ENCODE measurements at regions not wholly inside any gene's neighbourhood (a gene's known extent, or its start where the extent isn't known, plus 50 kb on each side); places are given as distances from the start of the nearest gene placed in this dataset.

DNA sequence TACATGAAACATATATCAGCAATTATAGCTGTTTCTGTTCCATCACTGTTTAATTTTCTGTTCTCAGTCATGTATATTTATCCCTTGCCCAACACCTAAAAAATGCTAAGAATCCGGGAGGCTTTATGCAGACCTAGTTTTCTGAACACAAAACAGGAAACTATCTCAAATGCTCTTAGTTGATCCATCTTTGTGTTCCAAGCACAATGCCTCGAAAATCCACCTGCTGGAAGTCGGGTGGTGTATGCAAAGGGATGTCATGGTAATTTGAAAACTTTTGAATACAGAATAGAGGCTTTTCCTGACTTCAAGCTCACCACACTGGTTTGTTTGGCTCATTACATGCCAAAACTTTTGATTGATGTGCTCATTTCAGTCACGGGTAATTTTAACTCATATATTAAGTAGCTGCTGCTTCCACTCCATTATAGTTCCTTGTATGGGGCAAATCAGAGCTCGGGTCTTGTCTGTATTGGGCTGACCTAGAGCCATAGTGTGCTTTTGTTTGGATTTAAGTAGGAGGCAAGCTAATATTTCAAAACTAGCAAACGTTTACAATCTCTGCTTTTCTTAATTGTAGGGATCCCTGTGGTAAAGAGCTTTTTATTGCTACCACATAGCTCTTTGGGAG lies 646.5 kb upstream of the EPHA7 start:
- Histone ChIP-seq H3K9me3 (ENCODE audit: control insufficient read depth, insufficient read depth, low read length) (no peaks in the 10 kb centered on the region), H3K4me1 (ENCODE audit: control insufficient read depth, insufficient read depth, low read length) (no peaks in the 10 kb centered on the region), H3K4me3 (ENCODE audit: low read length) (no peak overlapping the region), H3K27ac (ENCODE audit: low read length) (no peak overlapping the region), H3K27me3 (ENCODE audit: control insufficient read depth, insufficient read depth, low read length) (no peaks in the 10 kb centered on the region), H3K36me3 (ENCODE audit: control insufficient read depth, insufficient read depth, low read length) (no peaks in the 10 kb centered on the region)
- no peak for DNase-seq (ENCODE audit: low read depth, low spot score)
- no CpG with 5 or more reads among the region's 6 CpGs for WGBS (ENCODE audit: insufficient coverage, insufficient read length)

DNA sequence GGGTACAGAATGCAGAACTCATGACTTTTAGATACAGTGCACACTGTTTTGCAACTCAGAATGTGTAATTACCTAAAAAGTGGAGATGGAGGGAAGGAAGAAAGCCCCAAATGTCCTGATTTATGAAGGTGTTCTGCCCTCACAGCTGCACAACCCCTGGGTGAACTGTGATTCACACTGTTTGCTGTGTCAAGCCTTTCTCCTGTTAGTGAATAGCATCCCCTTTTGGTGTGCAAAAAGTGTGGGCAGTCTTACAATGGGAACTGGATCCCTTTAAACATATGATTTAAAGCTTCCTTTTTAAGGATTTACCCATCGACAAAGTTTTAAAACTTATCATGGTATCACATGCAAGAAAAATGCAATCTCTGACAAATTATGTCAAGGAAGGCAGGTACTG lies 633.4 kb upstream of the EPHA7 start:
- Histone ChIP-seq H3K36me3 (ENCODE audit: control insufficient read depth, insufficient read depth, low read length) (no peaks in the 10 kb centered on the region), H3K27me3 (ENCODE audit: control insufficient read depth, insufficient read depth, low read length) (no peaks in the 10 kb centered on the region), H3K4me1 (ENCODE audit: control insufficient read depth, insufficient read depth, low read length) (no peaks in the 10 kb centered on the region; the same call in 1 of the 2 replicates), H3K4me3 (ENCODE audit: low read length) (no peak overlapping the region), H3K27ac (ENCODE audit: low read length) (no peak overlapping the region), H3K9me3 (ENCODE audit: control insufficient read depth, insufficient read depth, low read length) (no peaks in the 10 kb centered on the region)
- WGBS (ENCODE audit: insufficient coverage, insufficient read length): no CpG with 5 or more reads among the region's 1 CpG
- DNase-seq (ENCODE audit: low read depth, low spot score): no peak

DNA sequence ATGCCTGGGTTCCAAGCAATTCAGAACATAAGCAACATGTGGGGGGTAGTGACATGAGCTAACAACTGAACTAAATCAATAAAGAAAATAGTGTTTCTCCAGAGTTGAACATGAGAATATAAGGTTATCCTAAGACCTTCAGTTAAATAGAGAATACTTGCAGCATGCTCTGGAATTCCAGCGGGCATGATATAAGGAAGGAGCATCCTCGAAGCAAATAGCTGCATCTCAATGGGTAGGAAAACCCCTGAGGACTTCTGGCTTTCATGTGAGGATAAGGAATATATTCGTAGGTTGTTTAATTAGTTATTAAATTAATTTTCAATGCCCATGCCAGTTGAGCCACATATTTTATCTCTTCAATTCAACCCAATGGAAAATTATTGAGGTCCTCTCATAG lies 631.2 kb upstream of the EPHA7 start:
- Histone ChIP-seq H3K4me1 (ENCODE audit: control insufficient read depth, insufficient read depth, low read length) (no peaks in the 10 kb centered on the region; the same call in 1 of the 2 replicates), H3K27ac (ENCODE audit: low read length) (no peak overlapping the region), H3K36me3 (ENCODE audit: control insufficient read depth, insufficient read depth, low read length) (no peaks in the 10 kb centered on the region), H3K4me3 (ENCODE audit: low read length) (no peak overlapping the region), H3K27me3 (ENCODE audit: control insufficient read depth, insufficient read depth, low read length) (no peaks in the 10 kb centered on the region), H3K9me3 (ENCODE audit: control insufficient read depth, insufficient read depth, low read length) (no peaks in the 10 kb centered on the region)
- no CpG with 5 or more reads among the region's 3 CpGs for WGBS (ENCODE audit: insufficient coverage, insufficient read length)
- DNase-seq (ENCODE audit: low read depth, low spot score): no peak

DNA sequence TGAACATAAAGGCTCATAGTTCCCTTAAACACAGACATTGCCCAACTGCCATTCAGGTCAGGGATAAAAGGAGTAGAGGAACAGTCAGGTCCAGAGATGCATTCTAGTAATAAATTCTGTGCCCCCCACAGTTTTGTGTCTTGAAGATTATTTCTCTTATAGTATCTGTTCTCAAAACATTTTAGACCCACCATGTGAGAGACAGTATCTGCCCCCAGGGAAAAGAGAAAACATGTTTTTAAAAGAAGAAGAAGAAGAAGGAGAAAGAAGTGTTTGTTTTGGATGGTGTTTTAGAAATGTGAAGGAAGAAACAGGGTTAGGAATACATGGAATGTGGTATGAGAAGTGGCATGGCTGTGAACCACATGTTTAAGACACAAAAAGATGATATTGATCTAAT lies 629.6 kb upstream of the EPHA7 start:
- no peaks in the 10 kb centered on the region for H3K36me3 ChIP-seq (ENCODE audit: control insufficient read depth, insufficient read depth, low read length)
- no peaks in the 10 kb centered on the region; the same call in 1 of the 2 replicates for H3K4me1 ChIP-seq (ENCODE audit: control insufficient read depth, insufficient read depth, low read length)
- no peak overlapping the region for H3K4me3 ChIP-seq (ENCODE audit: low read length)
- H3K27ac ChIP-seq (ENCODE audit: low read length): no peak overlapping the region
- H3K9me3 ChIP-seq (ENCODE audit: control insufficient read depth, insufficient read depth, low read length): no peaks in the 10 kb centered on the region
- DNase-seq (ENCODE audit: low read depth, low spot score): no peak
- no peaks in the 10 kb centered on the region for H3K27me3 ChIP-seq (ENCODE audit: control insufficient read depth, insufficient read depth, low read length)

DNA sequence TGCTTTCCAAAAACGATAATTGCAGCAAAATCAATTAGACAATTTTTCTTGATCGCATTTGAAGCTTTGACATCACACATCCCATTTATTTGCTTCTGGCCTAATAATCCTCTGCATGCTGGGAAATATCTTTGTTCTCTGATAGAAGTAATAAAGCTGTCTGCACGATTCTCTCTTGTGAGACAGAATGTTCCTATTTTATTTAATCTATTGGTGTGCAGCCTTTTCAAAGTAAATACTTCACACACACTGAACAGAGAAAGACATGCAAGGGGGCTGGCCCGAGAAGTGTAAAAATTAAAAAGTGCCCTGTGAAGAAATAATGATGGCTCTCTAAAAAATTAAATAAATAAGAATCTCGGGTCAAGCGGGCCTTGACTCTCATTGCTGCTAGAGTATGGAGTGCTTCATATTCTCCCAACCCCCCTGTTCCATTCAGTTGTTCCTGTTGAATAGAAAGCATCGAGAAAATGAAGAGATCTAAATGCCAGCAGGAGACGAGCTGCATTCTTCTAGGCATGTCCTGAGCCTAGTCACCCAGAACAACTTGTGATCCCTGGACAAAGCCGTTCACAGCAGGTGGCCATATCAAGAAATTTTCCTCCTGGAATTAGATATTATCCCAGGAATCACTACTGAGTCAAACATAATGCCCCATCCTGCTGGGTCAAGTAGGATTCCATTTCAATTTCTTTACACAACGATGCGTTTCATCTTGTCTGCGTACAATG lies 625.9 kb upstream of the EPHA7 start:
- H3K9me3 ChIP-seq (ENCODE audit: control insufficient read depth, insufficient read depth, low read length): no peaks in the 10 kb centered on the region
- no peak for DNase-seq (ENCODE audit: low read depth, low spot score)
- H3K27me3 ChIP-seq (ENCODE audit: control insufficient read depth, insufficient read depth, low read length): no peaks in the 10 kb centered on the region
- H3K4me1 ChIP-seq (ENCODE audit: control insufficient read depth, insufficient read depth, low read length): no peaks in the 10 kb centered on the region; the same call in 1 of the 2 replicates
- no CpG with 5 or more reads among the region's 12 CpGs for WGBS (ENCODE audit: insufficient coverage, insufficient read length)
- H3K27ac ChIP-seq (ENCODE audit: low read length): no peak overlapping the region
- no peaks in the 10 kb centered on the region for H3K36me3 ChIP-seq (ENCODE audit: control insufficient read depth, insufficient read depth, low read length)
- H3K4me3 ChIP-seq (ENCODE audit: low read length): no peak overlapping the region

DNA sequence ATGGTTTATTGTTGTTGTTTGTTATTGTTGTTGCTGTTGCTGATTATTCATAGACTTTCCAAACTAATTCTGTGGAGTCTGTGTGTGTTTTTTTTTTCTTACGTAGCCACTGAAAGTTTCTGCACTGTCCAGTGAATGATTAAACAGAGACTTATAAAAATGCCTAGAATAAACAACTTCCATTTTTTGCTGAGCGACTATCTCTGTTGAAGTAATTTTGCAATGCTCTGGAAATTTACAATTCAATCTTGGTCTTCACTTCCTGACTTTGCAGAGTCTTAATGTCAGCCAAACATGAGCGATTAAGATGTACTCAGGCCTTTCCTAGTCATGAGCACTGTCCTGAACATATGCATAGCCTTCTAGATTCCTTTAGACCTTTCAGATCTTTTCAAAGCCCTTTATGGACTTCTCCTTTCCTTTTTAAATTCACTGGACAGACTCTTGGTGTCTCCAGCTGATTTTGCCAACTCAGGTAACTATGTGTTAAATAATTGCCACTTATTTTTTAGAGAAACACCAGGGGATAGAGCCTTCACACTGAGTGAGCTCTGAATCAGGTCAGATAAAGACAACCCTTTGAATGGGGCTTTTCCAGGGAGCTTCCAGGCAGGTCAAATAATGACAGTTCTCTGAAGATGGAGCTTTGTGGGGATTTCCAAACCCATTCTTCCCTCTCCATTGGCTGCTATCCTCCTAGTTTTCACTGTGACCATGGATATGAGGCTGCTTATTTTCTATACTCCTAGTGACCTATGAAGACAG lies 622.8 kb upstream of the EPHA7 start:
- Histone ChIP-seq H3K27ac (ENCODE audit: low read length) (no peak overlapping the region), H3K27me3 (ENCODE audit: control insufficient read depth, insufficient read depth, low read length) (no peaks in the 10 kb centered on the region), H3K4me3 (ENCODE audit: low read length) (no peak overlapping the region), H3K36me3 (ENCODE audit: control insufficient read depth, insufficient read depth, low read length) (no peaks in the 10 kb centered on the region), H3K4me1 (ENCODE audit: control insufficient read depth, insufficient read depth, low read length) (no peaks in the 10 kb centered on the region; the same call in 1 of the 2 replicates), H3K9me3 (ENCODE audit: control insufficient read depth, insufficient read depth, low read length) (no peaks in the 10 kb centered on the region)
- no peak for DNase-seq (ENCODE audit: low read depth, low spot score)
- WGBS (ENCODE audit: insufficient coverage, insufficient read length): no CpG with 5 or more reads among the region's 3 CpGs

DNA sequence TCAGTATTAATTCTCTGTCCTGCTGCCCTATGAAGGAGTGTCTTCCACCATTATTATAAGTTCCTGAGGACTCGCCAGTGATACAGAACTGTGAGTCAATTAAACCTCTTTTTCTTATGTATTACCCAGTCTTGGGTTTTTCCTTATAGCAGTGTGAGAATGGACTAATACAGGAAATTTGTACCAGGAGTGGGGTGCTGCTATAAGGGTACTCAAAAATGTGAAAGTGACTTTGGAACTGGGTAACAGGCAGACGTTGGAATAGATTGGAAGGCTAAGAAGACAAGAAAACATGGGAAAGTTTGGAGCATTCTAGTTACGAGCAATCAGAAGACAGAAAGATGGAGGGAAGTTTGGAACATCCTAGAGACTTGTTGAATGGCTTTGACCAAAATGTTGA lies 616.7 kb upstream of the EPHA7 start:
- Histone ChIP-seq H3K27ac (ENCODE audit: low read length) (no peak overlapping the region), H3K4me1 (ENCODE audit: control insufficient read depth, insufficient read depth, low read length) (no peaks in the 10 kb centered on the region), H3K27me3 (ENCODE audit: control insufficient read depth, insufficient read depth, low read length) (no peaks in the 10 kb centered on the region), H3K36me3 (ENCODE audit: control insufficient read depth, insufficient read depth, low read length) (no peaks in the 10 kb centered on the region), H3K4me3 (ENCODE audit: low read length) (no peak overlapping the region), H3K9me3 (ENCODE audit: control insufficient read depth, insufficient read depth, low read length) (peaks cover 2% of the 10 kb centered on the region; the same call in 1 of the 2 replicates)
- no CpG with 5 or more reads among the region's 3 CpGs for WGBS (ENCODE audit: insufficient coverage, insufficient read length)
- no peak for DNase-seq (ENCODE audit: low read depth, low spot score)

DNA sequence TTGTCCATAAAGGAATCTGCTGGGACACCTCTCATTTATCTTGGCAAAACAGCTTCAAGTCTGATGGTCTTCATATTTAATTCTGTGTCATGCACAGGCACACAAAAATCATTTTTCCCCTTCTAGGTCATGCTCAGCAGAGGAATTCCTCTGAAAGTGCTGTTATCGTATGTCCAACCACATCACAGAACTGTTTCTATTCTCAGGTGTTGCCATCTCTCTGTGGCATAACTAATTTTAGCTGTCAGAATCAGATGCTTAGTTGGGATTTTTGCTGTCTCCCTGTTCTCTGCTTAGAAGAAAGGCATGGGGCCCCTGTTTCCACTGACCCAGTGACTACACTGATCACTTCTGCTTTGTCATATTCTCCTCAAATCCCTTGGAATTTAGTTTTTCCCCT lies 608.0 kb upstream of the EPHA7 start:
- DNase-seq (ENCODE audit: low read depth, low spot score): no peak
- Histone ChIP-seq H3K9me3 (ENCODE audit: control insufficient read depth, insufficient read depth, low read length) (no peaks in the 10 kb centered on the region), H3K36me3 (ENCODE audit: control insufficient read depth, insufficient read depth, low read length) (no peaks in the 10 kb centered on the region), H3K4me1 (ENCODE audit: control insufficient read depth, insufficient read depth, low read length) (no peaks in the 10 kb centered on the region), H3K4me3 (ENCODE audit: low read length) (no peak overlapping the region), H3K27me3 (ENCODE audit: control insufficient read depth, insufficient read depth, low read length) (no peaks in the 10 kb centered on the region), H3K27ac (ENCODE audit: low read length) (no peak overlapping the region)
- WGBS (ENCODE audit: insufficient coverage, insufficient read length): no CpG with 5 or more reads among the region's 1 CpG

DNA sequence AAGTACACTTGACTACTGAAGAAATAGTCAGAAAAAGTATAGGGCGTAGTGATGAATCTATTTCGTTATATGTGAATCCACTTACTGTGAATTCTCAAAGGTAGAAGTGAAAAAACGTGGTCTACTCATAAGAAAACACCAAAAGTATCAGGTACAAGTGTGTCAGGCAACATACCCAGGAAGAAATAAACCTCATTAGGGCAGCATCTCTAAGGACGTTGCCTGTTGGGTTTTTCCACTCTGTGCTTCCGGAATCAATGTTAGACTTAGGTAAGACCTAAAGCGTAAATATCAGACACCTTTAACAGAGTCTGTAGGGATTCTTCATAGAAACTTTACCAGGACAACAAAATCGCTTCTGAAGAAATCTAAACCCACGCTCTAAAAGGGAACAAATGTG lies 607.2 kb upstream of the EPHA7 start:
- H3K4me3 ChIP-seq (ENCODE audit: low read length): no peak overlapping the region
- H3K4me1 ChIP-seq (ENCODE audit: control insufficient read depth, insufficient read depth, low read length): no peaks in the 10 kb centered on the region
- H3K27me3 ChIP-seq (ENCODE audit: control insufficient read depth, insufficient read depth, low read length): no peaks in the 10 kb centered on the region
- no peaks in the 10 kb centered on the region for H3K9me3 ChIP-seq (ENCODE audit: control insufficient read depth, insufficient read depth, low read length)
- WGBS (ENCODE audit: insufficient coverage, insufficient read length): no CpG with 5 or more reads among the region's 8 CpGs
- no peak for DNase-seq (ENCODE audit: low read depth, low spot score)
- no peaks in the 10 kb centered on the region for H3K36me3 ChIP-seq (ENCODE audit: control insufficient read depth, insufficient read depth, low read length)
- no peak overlapping the region for H3K27ac ChIP-seq (ENCODE audit: low read length)

DNA sequence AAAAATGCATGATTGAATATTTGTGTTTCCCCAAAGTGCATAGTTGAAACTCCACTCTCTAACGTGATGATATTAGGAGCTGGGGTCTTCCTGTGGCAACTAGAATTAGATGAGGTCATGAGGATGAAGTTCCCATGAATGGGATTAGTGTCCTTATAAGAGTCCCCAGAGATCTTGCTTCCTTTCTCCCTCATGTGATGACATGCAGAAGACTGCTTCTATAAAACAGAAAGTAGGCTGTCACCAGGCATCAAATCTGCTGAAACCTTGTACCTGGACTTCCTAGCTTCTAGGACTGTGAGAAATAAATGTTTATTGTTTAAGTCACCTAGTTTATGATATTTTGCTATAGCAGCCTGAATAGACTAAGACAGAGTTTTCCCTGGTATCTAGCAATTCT lies 586.5 kb upstream of the EPHA7 start:
- no peak overlapping the region for H3K4me3 ChIP-seq (ENCODE audit: low read length)
- no peak for DNase-seq (ENCODE audit: low read depth, low spot score)
- WGBS (ENCODE audit: insufficient coverage, insufficient read length): no CpG with 5 or more reads among the region's 1 CpG
- no peaks in the 10 kb centered on the region for H3K27me3 ChIP-seq (ENCODE audit: control insufficient read depth, insufficient read depth, low read length)
- H3K27ac ChIP-seq (ENCODE audit: low read length): no peak overlapping the region
- H3K4me1 ChIP-seq (ENCODE audit: control insufficient read depth, insufficient read depth, low read length): no peaks in the 10 kb centered on the region
- H3K36me3 ChIP-seq (ENCODE audit: control insufficient read depth, insufficient read depth, low read length): no peaks in the 10 kb centered on the region
- no peaks in the 10 kb centered on the region for H3K9me3 ChIP-seq (ENCODE audit: control insufficient read depth, insufficient read depth, low read length)
